AG09319 (cell line): ENCODE measurements at regions not wholly inside any gene's neighbourhood (a gene's known extent, or its start where the extent isn't known, plus 50 kb on each side); places are given as distances from the start of the nearest gene placed in this dataset.
"Not testable (repeated sequence)": the region's sequence is repeated elsewhere in the genome, so short reads cannot be mapped to it uniquely, and the experiment has no call there.

ENCODE experiments used
- DNase-seq: peaks from one replicate; pipeline ENCODE4 v3.0.0-alpha.2; 2010; ENCODE audit warnings: low read depth; ENCODE audit errors: extremely low read depth
- CTCF ChIP-seq: IDR thresholded peaks from 2 replicates; pipeline ENCODE4 v1.5.1; 2011; ENCODE audit warnings: low read depth, mild to moderate bottlenecking, inconsistent platforms, low read length, moderate library complexity

GRCh38 chr14:43595096-43595772 lies 911.8 kb downstream of the FSCB start:
- no peak for DNase-seq

GRCh38 chr14:43591776-43592175 lies 915.3 kb downstream of the FSCB start:
- DNase-seq: no peak
- TF ChIP-seq CTCF: no peak

More at GRCh38 chr14:43595096-43595772, 911.8 kb downstream of the FSCB start:
- TF ChIP-seq CTCF: no peak

- no peak for TF ChIP-seq CTCF
These were observed 919.9 kb downstream of the FSCB start for GRCh38 chr14:43587183-43587582.

GRCh38 chr14:43579671-43580070 lies 927.4 kb downstream of the FSCB start:
- TF ChIP-seq CTCF: no peak
- DNase-seq: no peak

More at GRCh38 chr14:43587183-43587582, 919.9 kb downstream of the FSCB start:
- no peak for DNase-seq

- no peak for DNase-seq
- no peak for TF ChIP-seq CTCF
These were observed 939.1 kb downstream of the FSCB start for GRCh38 chr14:43568022-43568421.

GRCh38 chr14:43548368-43548767 lies 958.7 kb downstream of the FSCB start:
- no peak for DNase-seq
- TF ChIP-seq CTCF: no peak

- not testable (repeated sequence) for DNase-seq
These were observed 959.5 kb downstream of the FSCB start for GRCh38 chr14:43547596-43547995.

- TF ChIP-seq CTCF: no peak
- DNase-seq: no peak
These were observed 965.7 kb downstream of the FSCB start for GRCh38 chr14:43541356-43541755.
